ENCODE measurements at regions not wholly inside any gene's neighbourhood (a gene's known extent, or its start where the extent isn't known, plus 50 kb on each side); places are given as distances from the start of the nearest gene placed in this dataset.

- no peak for DNase-seq (ENCODE audit: low spot score)
- Histone ChIP-seq H3K4me3 (ENCODE audit: low read depth, low read length, poor library complexity, severe bottlenecking) (no peak overlapping the region), H3K9me3 (ENCODE audit: low read depth, low read length, poor library complexity, severe bottlenecking) (no peaks in the 10 kb centered on the region), H3K4me1 (ENCODE audit: insufficient read depth, low read length, poor library complexity, severe bottlenecking) (peaks cover 18% of the 10 kb centered on the region), H3K27ac (ENCODE audit: low read depth, low read length, poor library complexity, severe bottlenecking) (no peak overlapping the region), H3K36me3 (ENCODE audit: insufficient read depth, low read length, poor library complexity, severe bottlenecking) (no peaks in the 10 kb centered on the region), H3K27me3 (replicated peaks; ENCODE audit: insufficient read depth, low read depth, low read length, poor library complexity) (no peaks in the 10 kb centered on the region)
- BruUV-seq (replicated peaks), result no TSS peak
- intact Hi-C loops (cut with micrococcal nuclease; ENCODE audit: unreplicated experiment), result no loop called here
- TF ChIP-seq, protein P1, sequence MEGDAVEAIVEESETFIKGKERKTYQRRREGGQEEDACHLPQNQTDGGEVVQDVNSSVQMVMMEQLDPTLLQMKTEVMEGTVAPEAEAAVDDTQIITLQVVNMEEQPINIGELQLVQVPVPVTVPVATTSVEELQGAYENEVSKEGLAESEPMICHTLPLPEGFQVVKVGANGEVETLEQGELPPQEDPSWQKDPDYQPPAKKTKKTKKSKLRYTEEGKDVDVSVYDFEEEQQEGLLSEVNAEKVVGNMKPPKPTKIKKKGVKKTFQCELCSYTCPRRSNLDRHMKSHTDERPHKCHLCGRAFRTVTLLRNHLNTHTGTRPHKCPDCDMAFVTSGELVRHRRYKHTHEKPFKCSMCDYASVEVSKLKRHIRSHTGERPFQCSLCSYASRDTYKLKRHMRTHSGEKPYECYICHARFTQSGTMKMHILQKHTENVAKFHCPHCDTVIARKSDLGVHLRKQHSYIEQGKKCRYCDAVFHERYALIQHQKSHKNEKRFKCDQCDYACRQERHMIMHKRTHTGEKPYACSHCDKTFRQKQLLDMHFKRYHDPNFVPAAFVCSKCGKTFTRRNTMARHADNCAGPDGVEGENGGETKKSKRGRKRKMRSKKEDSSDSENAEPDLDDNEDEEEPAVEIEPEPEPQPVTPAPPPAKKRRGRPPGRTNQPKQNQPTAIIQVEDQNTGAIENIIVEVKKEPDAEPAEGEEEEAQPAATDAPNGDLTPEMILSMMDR (conservative IDR thresholded peaks at IDR 0.05; ENCODE audit: low read depth, low read length), result no peak
- POLR2A ChIA-PET (ENCODE audit: low non-redundant PET), result no interaction called here
- CTCF ChIA-PET, result no interaction called here
Observed at GRCh38 chr2:128392207-128392606, 73.5 kb upstream of the HS6ST1 start.

- DNase-seq (ENCODE audit: low spot score), result no peak
Observed at GRCh38 chr2:128394007-128394730, 75.5 kb upstream of the HS6ST1 start.

GRCh38 chr2:128395196-128395595, 76.5 kb upstream of the HS6ST1 start:
- POLR2A ChIA-PET (ENCODE audit: low non-redundant PET), result no interaction called here
- TF ChIP-seq, protein P1 (conservative IDR thresholded peaks at IDR 0.05; ENCODE audit: low read depth, low read length), result no peak
- no peak for TF ChIP-seq EZH2 (IDR thresholded peaks at IDR 0.05; ENCODE audit: borderline replicate concordance, low read depth, low read length, poor library complexity, severe bottlenecking)
- intact Hi-C loops (cut with micrococcal nuclease; ENCODE audit: unreplicated experiment), result no loop called here
- no peak overlapping the region for H3K4me3 ChIP-seq (ENCODE audit: low read depth, low read length, poor library complexity, severe bottlenecking)
- no peak for DNase-seq (ENCODE audit: low spot score)
- H3K27ac ChIP-seq (ENCODE audit: low read depth, low read length, poor library complexity, severe bottlenecking), result peak overlapping the region; percentile 79
- no peaks in the 10 kb centered on the region for H3K9me3 ChIP-seq (ENCODE audit: low read depth, low read length, poor library complexity, severe bottlenecking)
- H3K27me3 ChIP-seq (replicated peaks; ENCODE audit: insufficient read depth, low read depth, low read length, poor library complexity), result no peaks in the 10 kb centered on the region
- no peaks in the 10 kb centered on the region for H3K36me3 ChIP-seq (ENCODE audit: insufficient read depth, low read length, poor library complexity, severe bottlenecking)
- CTCF ChIA-PET, result no interaction called here
- BruUV-seq (replicated peaks), result no TSS peak
- H3K4me1 ChIP-seq (ENCODE audit: insufficient read depth, low read length, poor library complexity, severe bottlenecking), result peaks cover 18% of the 10 kb centered on the region

More at GRCh38 chr2:128394007-128394730, 75.5 kb upstream of the HS6ST1 start:
- intact Hi-C loops (cut with micrococcal nuclease; ENCODE audit: unreplicated experiment), result no loop called here
- Histone ChIP-seq H3K27ac (ENCODE audit: low read depth, low read length, poor library complexity, severe bottlenecking) (no peak overlapping the region), H3K36me3 (ENCODE audit: insufficient read depth, low read length, poor library complexity, severe bottlenecking) (no peaks in the 10 kb centered on the region), H3K9me3 (ENCODE audit: low read depth, low read length, poor library complexity, severe bottlenecking) (no peaks in the 10 kb centered on the region), H3K4me3 (ENCODE audit: low read depth, low read length, poor library complexity, severe bottlenecking) (no peak overlapping the region), H3K27me3 (replicated peaks; ENCODE audit: insufficient read depth, low read depth, low read length, poor library complexity) (no peaks in the 10 kb centered on the region), H3K4me1 (ENCODE audit: insufficient read depth, low read length, poor library complexity, severe bottlenecking) (peaks cover 18% of the 10 kb centered on the region)
- ChIA-PET POLR2A (ENCODE audit: low non-redundant PET) (no interaction called here), CTCF (no interaction called here)
- no TSS peak for BruUV-seq (replicated peaks)
- TF ChIP-seq, protein P1 (conservative IDR thresholded peaks at IDR 0.05; ENCODE audit: low read depth, low read length), result no peak
- no peak for TF ChIP-seq EZH2 (IDR thresholded peaks at IDR 0.05; ENCODE audit: borderline replicate concordance, low read depth, low read length, poor library complexity, severe bottlenecking)

Measured in A673 (cell line).